Colonic mucosa (tissue), 4 donors: ENCODE measurements at regions not wholly inside any gene's neighbourhood (a gene's known extent, or its start where the extent isn't known, plus 50 kb on each side); places are given as distances from the start of the nearest gene placed in this dataset.

ENCODE experiments used
- DNase-seq: peaks from one replicate; pipeline ENCODE4 v3.0.0-alpha.2; 2020
- H3K27ac ChIP-seq: fragments of 200-600 bp; one replicate; pipeline ENCODE4 v1.8.0; 2021
- H3K27me3 ChIP-seq: fragments of 200-600 bp; one replicate; pipeline ENCODE4 v1.8.0; 2021
- H3K36me3 ChIP-seq: fragments of 200-600 bp; one replicate; pipeline ENCODE4 v1.8.0; 2021
- H3K4me1 ChIP-seq: fragments of 200-600 bp; one replicate; pipeline ENCODE4 v1.8.0; 2021; ENCODE audit warnings: mild to moderate bottlenecking
- H3K4me3 ChIP-seq: fragments of 200-600 bp; one replicate; pipeline ENCODE4 v1.8.0; 2021
- H3K9ac ChIP-seq, 2 donors: one replicate each; pipeline ENCODE4 v1.7.0; 2013; ENCODE audit warnings: control low read depth in 2 of 2, low read depth in 2 of 2, low read length in 2 of 2
- H3K9me3 ChIP-seq: fragments of 200-600 bp; one replicate; pipeline ENCODE4 v1.8.0; 2021
- intact Hi-C: fragments of 100-400 bp; cut with DNase I; formaldehyde crosslinking; loops from one replicate; pipeline ENCODE4 v1.14.1; 2022
- TF ChIP-seq, protein P1 (sequence below): fragments of 200-600 bp; IDR thresholded peaks from one replicate; pipeline ENCODE4 v1.8.0; 2022; ENCODE audit warnings: antibody characterized with exemption, mild to moderate bottlenecking
- donor health status: healthy.
- donor health status: DM: no; HTN: no; CAD: no.
- donor health status: DM: no; HTN: no; CAD: no.

GRCh38 chr3:193841581-193841980, 248.6 kb downstream of the OPA1 start:
- H3K9me3 ChIP-seq = no peaks in the 10 kb centered on the region
- no peak for DNase-seq
- H3K27ac ChIP-seq = peak overlapping the region; percentile 64
- intact Hi-C loops = no loop called here
- H3K36me3 ChIP-seq = no peaks in the 10 kb centered on the region
- H3K4me3 ChIP-seq = no peak overlapping the region
- TF ChIP-seq, protein P1, sequence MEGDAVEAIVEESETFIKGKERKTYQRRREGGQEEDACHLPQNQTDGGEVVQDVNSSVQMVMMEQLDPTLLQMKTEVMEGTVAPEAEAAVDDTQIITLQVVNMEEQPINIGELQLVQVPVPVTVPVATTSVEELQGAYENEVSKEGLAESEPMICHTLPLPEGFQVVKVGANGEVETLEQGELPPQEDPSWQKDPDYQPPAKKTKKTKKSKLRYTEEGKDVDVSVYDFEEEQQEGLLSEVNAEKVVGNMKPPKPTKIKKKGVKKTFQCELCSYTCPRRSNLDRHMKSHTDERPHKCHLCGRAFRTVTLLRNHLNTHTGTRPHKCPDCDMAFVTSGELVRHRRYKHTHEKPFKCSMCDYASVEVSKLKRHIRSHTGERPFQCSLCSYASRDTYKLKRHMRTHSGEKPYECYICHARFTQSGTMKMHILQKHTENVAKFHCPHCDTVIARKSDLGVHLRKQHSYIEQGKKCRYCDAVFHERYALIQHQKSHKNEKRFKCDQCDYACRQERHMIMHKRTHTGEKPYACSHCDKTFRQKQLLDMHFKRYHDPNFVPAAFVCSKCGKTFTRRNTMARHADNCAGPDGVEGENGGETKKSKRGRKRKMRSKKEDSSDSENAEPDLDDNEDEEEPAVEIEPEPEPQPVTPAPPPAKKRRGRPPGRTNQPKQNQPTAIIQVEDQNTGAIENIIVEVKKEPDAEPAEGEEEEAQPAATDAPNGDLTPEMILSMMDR = no peak
- H3K27me3 ChIP-seq = no peaks in the 10 kb centered on the region
- peak overlapping the region in 1 of 2 donors; percentile 74 for H3K9ac ChIP-seq
- H3K4me1 ChIP-seq = peaks cover 3% of the 10 kb centered on the region

GRCh38 chr3:193842029-193842798, 249.2 kb downstream of the OPA1 start:
- peak overlapping the region; percentile 93 for H3K27ac ChIP-seq
- TF ChIP-seq, protein P1 = no peak

DNA sequence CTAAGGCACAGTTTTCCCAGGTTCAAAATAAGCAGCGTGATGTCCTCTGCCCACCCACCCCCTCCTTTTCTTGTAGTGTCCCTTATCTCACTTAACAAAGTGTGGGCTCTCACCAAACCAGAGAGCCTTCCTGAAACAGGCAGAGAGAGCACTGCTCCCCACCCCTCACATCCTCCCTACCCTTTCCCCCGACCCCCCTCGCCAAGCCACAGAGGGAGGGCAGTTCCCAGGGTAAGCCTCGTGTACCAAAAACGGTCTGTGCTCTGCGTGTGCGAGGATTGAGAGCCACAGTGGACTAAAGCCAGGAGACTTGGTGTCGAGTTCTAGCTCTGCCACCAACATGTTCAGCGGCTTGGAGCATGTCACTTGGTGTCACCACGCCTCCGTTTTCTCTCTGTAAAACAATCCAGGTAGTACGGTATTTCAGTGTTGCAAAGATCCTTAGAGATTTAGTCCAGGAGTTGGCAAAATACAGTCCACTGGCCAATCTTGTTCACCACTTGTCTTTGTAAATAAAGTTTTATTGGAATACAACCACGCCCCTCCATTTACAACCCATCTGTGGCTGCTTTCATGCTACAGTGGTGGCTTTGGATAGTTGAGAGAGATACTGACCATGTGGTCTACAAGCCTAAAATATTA, 249.9 kb downstream of the OPA1 start:
- Histone ChIP-seq H3K9ac (peak overlapping the region; percentile 45 to 74), H3K4me3 (no peak overlapping the region), H3K36me3 (no peaks in the 10 kb centered on the region), H3K9me3 (no peaks in the 10 kb centered on the region), H3K27me3 (no peaks in the 10 kb centered on the region), H3K4me1 (peaks cover 3% of the 10 kb centered on the region), H3K27ac (peak overlapping the region; percentile 93)
- intact Hi-C loops = no loop called here
- TF ChIP-seq, protein P1 = no peak
- DNase-seq = peak; percentile 60

More at GRCh38 chr3:193842029-193842798, 249.2 kb downstream of the OPA1 start:
- H3K4me3 ChIP-seq = no peak overlapping the region
- intact Hi-C loops = no loop called here
- H3K9me3 ChIP-seq = no peaks in the 10 kb centered on the region
- DNase-seq = peak; percentile 56
- no peaks in the 10 kb centered on the region for H3K36me3 ChIP-seq
- H3K9ac ChIP-seq = peak overlapping the region in 1 of 2 donors; percentile 74
- peaks cover 3% of the 10 kb centered on the region for H3K4me1 ChIP-seq
- no peaks in the 10 kb centered on the region for H3K27me3 ChIP-seq

GRCh38 chr3:193843474-193844301, 250.7 kb downstream of the OPA1 start:
- intact Hi-C loops = no loop called here
- Histone ChIP-seq H3K9ac (peak overlapping the region in 1 of 2 donors; percentile 75), H3K36me3 (no peaks in the 10 kb centered on the region), H3K4me1 (peaks cover 3% of the 10 kb centered on the region), H3K4me3 (no peak overlapping the region), H3K9me3 (no peaks in the 10 kb centered on the region), H3K27ac (peak overlapping the region; percentile 93), H3K27me3 (no peaks in the 10 kb centered on the region)
- DNase-seq = peak; percentile 79
- TF ChIP-seq, protein P1 = no peak

DNA sequence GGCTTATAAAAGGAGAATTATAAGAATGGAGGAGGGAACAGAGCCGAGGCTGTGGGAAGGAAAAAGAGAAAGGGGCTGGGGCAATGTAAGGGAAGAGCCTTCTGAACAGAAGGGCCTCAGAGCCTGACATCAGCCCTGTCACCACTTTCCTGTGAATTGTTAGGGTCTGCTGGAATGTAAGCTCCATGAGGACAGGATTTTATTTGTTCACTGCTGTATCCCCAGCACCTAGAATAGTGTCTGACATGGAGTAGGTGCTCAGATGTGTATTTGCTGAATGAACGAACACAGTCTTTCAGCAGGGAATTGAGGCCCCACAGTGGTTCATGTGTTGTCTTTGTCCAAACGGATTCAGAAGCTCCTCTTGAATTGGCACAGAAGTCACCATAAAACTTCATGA, 251.5 kb downstream of the OPA1 start:
- peak overlapping the region; percentile 93 for H3K27ac ChIP-seq
- TF ChIP-seq, protein P1 = no peak
- H3K9ac ChIP-seq = peak overlapping the region in 1 of 2 donors; percentile 75

More for the DNA sequence above, 251.5 kb downstream of the OPA1 start:
- Histone ChIP-seq H3K4me3 (no peak overlapping the region), H3K36me3 (no peaks in the 10 kb centered on the region), H3K4me1 (peaks cover 3% of the 10 kb centered on the region), H3K9me3 (no peaks in the 10 kb centered on the region), H3K27me3 (no peaks in the 10 kb centered on the region)
- intact Hi-C loops = no loop called here
- no peak for DNase-seq
